ENCODE measurements at regions not wholly inside any gene's neighbourhood (a gene's known extent, or its start where the extent isn't known, plus 50 kb on each side); places are given as distances from the start of the nearest gene placed in this dataset.
"Not testable (repeated sequence)": the region's sequence is repeated elsewhere in the genome, so short reads cannot be mapped to it uniquely, and the experiment has no call there.

- DNase-seq (ENCODE audit: low read depth in 4 of 4, low spot score in 2 of 4) = no peak
Measured at GRCh38 chr2:187003038-187003554, 154.1 kb upstream of the ZSWIM2 start.

DNA sequence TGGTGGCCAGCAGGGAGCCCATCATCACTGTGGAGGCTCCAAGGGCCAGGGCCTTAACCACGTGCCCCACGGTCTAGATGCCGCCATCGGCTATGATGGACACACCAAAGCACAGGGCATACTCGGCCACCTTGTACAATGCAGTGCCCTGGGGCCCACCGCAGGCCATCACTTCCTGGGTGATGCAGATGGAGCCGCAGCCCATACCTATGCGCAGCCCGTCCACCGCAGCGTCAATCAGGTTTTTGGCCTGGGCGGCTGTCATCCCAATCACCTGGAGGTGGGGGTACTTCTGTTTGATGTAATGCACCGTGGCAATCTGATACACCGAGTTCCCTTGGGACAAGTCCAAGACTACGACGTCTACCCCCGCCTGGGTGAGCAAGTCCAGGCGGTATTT is 153.3 kb upstream of the ZSWIM2 start:
- DNase-seq (ENCODE audit: low read depth in 4 of 4, low spot score in 2 of 4) = no peak

DNA sequence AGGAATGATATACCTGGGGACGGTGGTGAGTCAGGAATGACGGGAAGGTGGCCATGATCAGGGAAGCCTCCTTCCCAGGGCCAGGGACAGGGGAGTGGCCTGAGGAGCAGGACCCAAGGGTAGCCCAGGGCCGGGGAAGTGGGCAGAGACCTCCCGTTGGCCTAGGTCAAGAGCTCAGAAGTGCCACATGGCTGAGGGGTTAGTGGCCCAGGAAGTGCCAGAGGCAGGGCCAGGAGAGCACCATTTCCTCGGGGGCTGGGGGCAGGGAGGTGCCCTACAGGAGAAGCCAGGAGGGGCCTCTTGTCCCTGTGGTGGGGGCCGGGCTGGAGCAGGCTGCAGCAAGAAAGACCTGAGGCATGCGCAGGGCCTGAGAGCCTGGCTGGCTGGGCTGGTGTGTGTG is 152.3 kb upstream of the ZSWIM2 start:
- no peak for DNase-seq (ENCODE audit: low read depth in 4 of 4, low spot score in 2 of 4)

DNA sequence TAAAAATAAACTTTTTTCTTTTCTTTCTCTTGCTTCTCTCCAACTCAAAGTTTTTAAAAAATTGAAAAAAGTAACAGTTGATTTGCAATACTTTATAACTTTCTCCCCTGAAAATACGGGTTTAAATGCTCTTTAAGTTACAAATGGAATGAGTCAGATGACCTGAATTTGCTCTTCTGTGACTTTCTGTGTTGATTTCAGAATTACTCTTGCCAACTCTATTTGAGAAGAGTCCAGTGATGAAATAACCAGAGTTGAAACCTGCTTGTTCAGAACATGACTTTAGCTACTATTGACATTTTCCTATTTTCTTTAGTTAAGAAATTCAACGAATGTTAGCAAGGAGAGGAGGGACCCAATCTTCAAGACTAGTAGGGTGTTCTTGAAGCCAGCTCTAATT is 146.1 kb upstream of the ZSWIM2 start:
- no peak for DNase-seq (ENCODE audit: low read depth in 4 of 4, low spot score in 2 of 4)

- no peak for DNase-seq (ENCODE audit: low read depth in 4 of 4, low spot score in 2 of 4)
Measured at GRCh38 chr2:186992597-186992996, 143.6 kb upstream of the ZSWIM2 start.

DNA sequence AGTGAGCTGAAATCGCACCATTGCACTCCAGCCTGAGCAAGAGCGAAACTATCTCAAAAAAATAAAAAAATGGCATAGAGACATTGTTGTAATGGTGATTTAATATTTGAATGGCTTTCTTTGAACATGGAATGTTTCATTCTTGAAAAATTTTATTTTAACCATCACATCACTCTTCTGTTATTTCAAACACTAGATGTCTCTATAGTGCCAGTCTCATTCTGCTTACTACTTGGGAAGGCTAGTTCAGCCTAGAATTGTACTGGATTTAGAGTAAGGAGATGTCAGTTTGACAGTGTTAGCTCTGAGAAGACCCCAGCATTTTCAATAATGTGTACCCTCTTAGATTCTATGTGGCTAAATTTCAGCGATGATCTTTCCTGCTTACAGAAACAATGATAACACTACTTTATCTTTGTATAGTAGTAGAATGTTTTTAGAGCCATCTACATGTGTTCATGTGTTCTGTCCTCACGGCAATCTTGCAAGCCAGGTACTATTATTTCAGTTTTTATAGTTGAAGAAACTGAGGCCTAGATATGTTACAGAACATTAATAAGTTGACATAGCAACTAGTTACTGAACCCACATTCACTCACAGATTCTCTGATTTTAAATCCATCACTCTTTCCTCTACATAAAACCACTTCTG is 142.9 kb upstream of the ZSWIM2 start:
- no peak for DNase-seq (ENCODE audit: low read depth in 4 of 4, low spot score in 2 of 4)

DNA sequence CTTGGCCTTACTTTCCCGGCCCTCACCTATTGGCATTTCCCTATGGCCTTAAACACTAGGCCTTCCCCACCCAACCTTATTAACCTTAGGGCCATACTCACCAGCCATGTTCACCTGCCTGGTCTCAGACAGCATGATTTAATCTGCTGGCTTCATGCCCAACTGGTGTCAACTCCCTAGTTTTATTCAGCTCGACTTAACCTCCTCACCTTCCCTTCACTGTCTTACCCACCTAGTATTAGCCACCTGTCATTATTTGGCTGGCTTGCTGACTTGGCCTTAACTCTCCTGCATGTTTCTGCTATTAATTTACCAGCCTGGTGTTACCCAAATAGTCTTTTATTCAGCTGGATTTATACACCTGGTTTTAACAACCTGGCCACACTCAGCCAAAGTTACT is 136.0 kb upstream of the ZSWIM2 start:
- DNase-seq (ENCODE audit: low read depth in 4 of 4, low spot score in 2 of 4) = no peak

DNA sequence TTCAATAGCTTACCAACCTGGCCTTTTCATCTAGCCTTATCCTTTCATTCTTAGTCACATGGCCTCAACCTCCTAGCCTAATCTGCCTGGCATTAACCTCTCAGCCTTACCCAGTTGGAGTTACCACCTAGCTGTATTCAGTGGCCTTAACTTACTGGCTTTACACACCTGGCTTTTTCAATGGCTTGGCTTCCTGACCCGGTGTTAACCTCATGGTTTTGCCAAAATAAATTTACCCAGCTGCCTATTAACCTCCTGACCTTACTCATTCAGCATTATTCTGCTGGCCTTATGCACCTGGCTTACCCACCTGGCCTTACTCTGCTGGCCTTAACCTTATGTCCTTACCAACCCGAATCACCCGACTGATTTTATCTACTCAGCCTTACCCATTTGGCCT is 135.5 kb upstream of the ZSWIM2 start:
- no peak for DNase-seq (ENCODE audit: low read depth in 4 of 4, low spot score in 2 of 4)

GRCh38 chr2:186980787-186981550 is 132.0 kb upstream of the ZSWIM2 start:
- DNase-seq (ENCODE audit: low read depth in 4 of 4, low spot score in 2 of 4) = no peak

GRCh38 chr2:186980117-186980442 is 131.1 kb upstream of the ZSWIM2 start:
- DNase-seq (ENCODE audit: low read depth in 4 of 4, low spot score in 2 of 4) = no peak

DNA sequence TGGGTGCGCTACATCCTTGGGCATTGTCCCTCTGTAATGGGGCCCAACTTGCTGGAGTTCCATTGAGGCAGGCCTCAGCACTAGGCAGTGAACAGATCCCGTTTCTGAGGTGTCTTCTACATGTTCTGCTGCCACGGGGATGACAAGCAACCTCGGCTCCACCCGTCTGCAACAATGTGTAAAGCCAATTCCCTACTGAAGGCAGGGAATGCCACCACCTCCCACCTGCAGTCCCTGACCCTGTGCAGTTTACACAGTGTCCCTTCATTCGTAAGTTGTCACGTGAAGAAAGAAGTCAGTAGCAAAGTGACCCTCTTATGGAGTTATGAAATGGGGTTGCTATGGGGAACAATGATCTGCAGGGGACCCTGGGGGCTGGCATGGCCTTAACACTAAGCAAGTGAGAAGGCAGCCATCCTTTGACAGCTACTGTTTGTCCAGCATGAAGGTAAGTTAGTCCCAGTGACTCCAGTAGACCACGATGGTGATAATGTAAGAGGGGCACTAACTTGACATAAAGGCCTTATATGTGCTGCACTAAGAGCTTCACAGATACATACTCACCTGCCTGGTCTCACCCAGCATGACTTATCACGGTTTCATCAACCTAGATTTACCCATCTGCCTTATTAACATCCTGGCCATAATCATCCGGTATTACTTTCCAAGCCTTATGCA is 130.6 kb upstream of the ZSWIM2 start:
- no peak for DNase-seq (ENCODE audit: low read depth in 4 of 4, low spot score in 2 of 4)

GRCh38 chr2:186977433-186978045 is 128.6 kb upstream of the ZSWIM2 start:
- no peak for DNase-seq (ENCODE audit: low read depth in 4 of 4, low spot score in 2 of 4)

- no peak for DNase-seq (ENCODE audit: low read depth in 4 of 4, low spot score in 2 of 4)
Measured at GRCh38 chr2:186976329-186976728, 127.4 kb upstream of the ZSWIM2 start.

GRCh38 chr2:186972281-186972970 is 123.5 kb upstream of the ZSWIM2 start:
- no peak for DNase-seq (ENCODE audit: low read depth in 4 of 4, low spot score in 2 of 4)

- DNase-seq (ENCODE audit: low read depth in 4 of 4, low spot score in 2 of 4) = no peak
Measured at GRCh38 chr2:186968277-186968676, 119.3 kb upstream of the ZSWIM2 start.

DNA sequence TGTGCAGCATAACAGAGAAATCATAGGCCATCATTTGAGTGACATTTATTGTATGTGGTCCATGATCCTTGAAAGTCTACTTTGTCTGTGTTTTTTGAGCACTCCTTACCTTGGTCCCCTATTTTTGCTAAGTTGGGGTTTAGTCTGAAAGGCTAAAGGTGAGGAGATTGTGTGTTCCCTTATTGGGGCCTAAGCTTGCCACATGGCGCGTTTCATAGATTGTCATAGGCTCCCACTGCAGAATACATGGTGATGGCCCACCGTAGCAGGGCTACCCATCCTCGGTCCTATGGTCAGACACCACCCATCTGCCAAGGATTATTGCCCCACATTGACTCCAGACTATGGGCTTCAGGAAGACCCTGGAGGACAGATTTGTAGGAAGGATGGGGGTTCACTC is 117.0 kb upstream of the ZSWIM2 start:
- no peak for DNase-seq (ENCODE audit: low read depth in 4 of 4, low spot score in 2 of 4)

- DNase-seq (ENCODE audit: low read depth in 4 of 4, low spot score in 2 of 4) = no peak
Measured at GRCh38 chr2:186962085-186962747, 113.2 kb upstream of the ZSWIM2 start.

GRCh38 chr2:186960241-186960640 is 111.3 kb upstream of the ZSWIM2 start:
- DNase-seq (ENCODE audit: low read depth in 4 of 4, low spot score in 2 of 4) = not testable (repeated sequence)

- no peak for DNase-seq (ENCODE audit: low read depth in 4 of 4, low spot score in 2 of 4)
Measured at GRCh38 chr2:186959486-186959885, 110.5 kb upstream of the ZSWIM2 start.

DNA sequence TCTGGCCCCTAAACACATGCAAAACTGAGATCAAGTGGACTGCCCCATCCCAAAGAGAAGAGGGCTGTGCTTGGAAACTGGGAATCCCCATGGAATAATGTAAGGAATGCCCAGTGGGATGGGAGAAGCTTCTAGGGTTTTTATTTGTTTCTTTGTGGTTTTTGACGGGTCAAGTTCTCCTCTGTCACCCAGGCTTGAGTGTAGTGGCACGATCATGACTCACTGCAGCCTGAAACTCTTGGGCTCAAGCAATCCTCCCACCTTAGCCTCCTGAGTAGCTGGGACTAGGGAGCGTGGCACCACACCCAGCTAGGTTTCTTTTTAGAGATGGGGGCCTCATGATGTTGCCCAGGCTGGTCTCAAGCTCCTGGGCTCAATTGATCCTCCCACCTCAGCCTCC is 101.7 kb upstream of the ZSWIM2 start:
- no peak for DNase-seq (ENCODE audit: low read depth in 4 of 4, low spot score in 2 of 4)
